Fibroblast of the conjunctiva (primary cell): ENCODE measurements at regions not wholly inside any gene's neighbourhood (a gene's known extent, or its start where the extent isn't known, plus 50 kb on each side); places are given as distances from the start of the nearest gene placed in this dataset.
"Not testable (repeated sequence)": the region's sequence is repeated elsewhere in the genome, so short reads cannot be mapped to it uniquely, and the experiment has no call there.

ENCODE experiments used
- DNase-seq: peaks from one replicate; pipeline ENCODE4 v3.0.0-alpha.2; 2010; ENCODE audit warnings: low read depth

DNA sequence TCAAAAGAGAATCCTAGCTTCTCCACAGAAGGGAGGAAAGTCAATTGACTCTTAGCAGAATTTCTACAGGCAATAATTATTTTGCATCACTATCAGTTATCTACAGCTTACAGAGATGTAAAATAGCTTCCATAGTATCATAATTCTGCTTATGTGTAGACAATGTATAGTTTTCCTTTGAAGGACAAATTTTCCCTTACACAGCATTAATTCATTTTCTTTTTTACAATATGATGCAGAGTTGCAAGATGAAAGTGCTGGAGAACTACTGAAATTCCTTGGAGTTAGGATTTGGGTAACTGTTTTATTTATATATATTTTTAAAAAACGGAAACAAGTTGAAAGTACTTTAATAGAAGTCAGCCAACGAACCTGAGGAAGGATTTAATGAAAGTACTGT is 111.0 kb upstream of the CPHXL start:
- no peak for DNase-seq

DNA sequence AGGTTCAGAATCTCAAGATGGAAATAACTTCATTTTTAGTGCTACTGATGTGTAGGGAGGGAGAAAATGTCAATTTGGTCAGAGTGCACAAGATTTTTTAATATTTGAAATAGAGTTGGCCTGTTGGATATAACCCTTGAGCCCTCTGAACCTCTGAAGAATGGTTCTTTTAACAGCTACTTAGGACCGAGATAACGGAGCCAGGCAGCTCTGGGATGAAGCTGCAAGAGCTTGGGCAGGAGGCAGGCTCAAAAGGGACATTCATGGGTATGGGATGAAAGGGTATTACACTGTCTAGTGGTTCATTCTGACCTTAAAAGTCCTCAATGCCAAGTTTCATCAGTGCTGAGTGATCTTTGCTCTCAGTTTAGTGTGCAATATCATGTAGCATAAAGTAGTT is 111.4 kb upstream of the CPHXL start:
- DNase-seq, result no peak

- no peak for DNase-seq
Measured at GRCh38 chr16:75841517-75841916, 115.2 kb upstream of the CPHXL start.

DNA sequence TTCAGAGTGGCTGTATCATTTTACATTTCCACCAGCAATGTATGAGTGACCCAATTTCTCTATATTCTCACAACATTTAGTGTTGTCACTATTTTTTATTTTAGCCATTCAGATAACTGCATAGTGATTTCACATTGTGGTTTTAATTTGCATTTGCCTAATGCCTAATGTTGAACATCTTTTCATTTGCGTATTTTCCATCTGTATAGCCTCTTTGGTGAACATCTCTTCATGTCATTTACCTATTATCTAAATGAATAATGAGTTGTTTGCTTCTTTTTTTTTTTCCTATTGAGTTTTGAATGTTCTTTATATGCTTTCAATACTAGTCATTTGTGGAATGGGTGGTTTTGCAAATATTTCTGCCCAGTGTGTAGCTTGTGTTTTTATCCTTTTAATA is 120.9 kb upstream of the CPHXL start:
- DNase-seq, result no peak

- no peak for DNase-seq
Measured at GRCh38 chr16:75854152-75854551, 127.9 kb upstream of the CPHXL start.

GRCh38 chr16:75860326-75861053 is 134.2 kb upstream of the CPHXL start:
- DNase-seq, result no peak

DNA sequence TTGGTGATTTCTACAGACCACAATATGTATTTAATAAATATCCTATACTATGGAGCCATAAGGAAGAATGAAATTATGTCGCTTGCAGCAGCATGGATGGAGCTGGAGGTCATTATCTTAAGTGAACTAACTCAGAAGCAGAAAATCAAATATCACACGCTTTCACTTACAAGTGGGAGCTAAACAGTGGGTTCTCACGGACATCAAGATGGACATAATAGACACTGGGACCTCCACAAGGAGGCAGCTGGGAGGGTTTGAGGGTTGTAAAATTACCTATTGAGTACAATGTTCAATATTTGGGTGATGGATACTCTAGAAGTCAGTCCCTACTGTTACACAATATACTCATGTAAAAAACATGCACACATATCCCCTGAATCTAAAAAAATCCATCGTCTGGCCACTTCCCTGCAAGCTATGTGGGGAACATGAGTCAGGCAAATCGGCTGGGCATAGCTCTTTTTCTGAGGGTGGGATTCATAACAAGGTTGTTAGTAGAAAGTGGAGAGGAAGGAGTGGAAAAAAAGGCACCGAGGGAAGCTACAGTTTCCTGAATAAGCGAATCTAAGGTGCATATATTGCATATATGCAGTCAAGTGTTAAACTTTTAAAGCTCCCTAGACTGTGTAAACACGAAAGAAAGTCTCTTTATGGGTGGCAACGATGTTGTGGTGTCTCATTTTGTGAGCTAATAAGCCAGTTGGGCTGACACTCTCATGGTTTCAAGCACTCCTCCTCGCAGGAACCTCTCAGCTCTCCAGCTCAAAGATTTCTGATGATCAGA is 135.2 kb upstream of the CPHXL start:
- DNase-seq, result no peak

DNA sequence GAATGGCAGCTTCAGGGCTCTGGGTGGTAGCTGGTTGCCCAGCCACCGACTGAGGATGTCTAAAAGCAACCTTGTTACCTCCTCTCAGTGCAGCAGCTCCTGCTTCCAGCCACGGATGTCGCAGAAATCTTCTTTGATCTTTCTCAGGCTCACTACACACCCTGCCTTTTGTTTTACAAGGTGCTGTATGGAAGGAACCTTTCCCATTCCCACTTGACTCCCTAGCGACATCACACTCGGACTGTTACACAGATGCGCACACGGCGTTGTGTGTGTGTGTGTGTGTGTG is 135.8 kb upstream of the CPHXL start:
- no peak for DNase-seq

- DNase-seq, result no peak
Measured at GRCh38 chr16:75864243-75864642, 138.0 kb upstream of the CPHXL start.

GRCh38 chr16:75865736-75866135 is 139.4 kb upstream of the CPHXL start:
- no peak for DNase-seq

- DNase-seq, result no peak
Measured at GRCh38 chr16:75868636-75869632, 142.6 kb upstream of the CPHXL start.

DNA sequence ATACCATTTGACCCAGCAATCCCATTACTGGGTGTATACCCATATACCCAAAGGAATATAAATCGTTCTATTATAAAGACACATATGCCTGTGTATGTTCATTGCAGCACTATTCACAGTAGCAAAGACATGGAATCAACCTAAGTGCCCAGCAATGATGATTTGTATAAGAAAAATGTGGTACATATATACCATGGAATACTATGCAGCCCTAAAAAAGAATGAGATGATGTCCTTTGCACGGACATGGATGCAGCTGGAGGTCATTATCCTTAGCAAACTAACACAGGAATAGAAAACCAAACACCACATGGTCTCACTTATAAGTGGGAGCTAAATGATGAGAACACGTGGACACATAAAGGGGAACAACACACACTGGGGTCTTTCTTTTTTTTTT is 155.0 kb upstream of the CPHXL start:
- DNase-seq, result not testable (repeated sequence)

- no peak for DNase-seq
Measured at GRCh38 chr16:75899163-75899562, 172.9 kb upstream of the CPHXL start.

DNA sequence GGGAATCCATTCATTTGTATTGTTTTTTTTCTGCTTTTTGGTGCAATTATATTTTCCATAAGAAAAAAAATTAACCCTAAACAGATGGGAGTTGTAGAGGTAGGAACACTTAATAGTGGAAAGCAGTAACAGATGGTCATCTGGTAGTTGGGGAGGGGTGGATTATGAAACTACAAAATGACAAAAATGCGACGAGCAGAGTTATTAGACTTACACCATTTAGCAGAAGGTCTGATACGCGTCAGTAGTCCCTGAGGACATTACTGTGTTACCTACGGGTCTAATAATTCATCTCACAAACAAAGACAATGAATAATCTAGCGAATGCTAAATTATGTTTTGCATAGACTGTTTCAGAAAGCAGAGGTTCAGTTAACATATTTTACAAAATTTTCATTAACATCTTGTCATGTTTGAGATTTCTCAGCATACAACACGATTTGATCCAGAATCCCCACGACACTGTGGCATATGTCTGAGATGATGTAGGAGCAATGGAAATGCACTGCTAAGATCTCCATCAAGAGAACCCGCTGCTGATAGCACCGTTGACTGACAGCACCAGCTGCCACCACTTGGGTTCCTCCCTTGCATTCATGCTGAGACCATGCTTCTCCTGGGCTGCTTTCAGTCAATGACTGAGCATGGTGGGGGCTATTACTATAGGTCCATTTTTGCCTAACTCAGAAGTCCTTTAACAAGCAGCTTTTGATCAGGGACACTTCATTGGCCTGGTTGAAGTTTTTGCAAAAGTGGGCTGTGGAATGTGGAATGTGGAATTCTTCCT is 182.2 kb upstream of the CPHXL start:
- DNase-seq, result no peak

DNA sequence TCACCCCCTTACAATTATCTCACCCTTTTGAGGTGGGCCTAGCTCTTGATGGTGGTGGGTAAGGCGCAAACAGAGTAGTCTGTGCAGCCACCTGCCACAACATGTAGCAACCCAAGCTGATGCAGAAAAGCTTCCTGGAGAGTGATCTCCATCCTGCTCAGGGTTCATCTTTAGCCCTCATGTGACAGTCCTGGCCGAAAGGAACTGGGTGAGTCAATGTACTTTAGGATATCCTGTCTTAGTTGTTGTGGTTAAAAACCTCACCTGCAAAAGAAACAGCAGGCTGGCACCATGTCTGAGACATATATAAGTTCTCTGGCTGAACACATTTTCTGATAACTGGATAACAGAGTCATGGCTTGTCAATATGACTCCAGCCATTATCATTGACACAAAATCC is 183.5 kb upstream of the CPHXL start:
- no peak for DNase-seq

GRCh38 chr16:75911896-75912295 is 185.6 kb upstream of the CPHXL start:
- DNase-seq, result no peak

DNA sequence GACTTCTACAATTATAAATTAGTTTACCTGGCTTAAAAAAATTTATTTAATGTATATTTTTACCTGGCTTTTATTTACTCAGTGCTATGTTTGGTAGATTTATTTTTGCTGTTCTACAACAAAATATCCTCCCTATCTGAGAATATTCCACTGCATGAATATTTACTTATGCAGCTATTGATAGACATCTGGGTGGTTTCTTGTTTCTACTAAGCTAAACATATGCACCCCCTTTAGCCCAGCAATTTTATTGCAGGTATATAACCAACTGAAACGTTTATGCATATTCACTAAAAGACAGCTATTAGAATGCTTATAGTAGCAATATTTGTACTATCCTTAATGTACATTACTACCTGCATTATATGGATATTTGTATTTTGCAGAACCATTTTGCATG is 187.7 kb upstream of the CPHXL start:
- no peak for DNase-seq

DNA sequence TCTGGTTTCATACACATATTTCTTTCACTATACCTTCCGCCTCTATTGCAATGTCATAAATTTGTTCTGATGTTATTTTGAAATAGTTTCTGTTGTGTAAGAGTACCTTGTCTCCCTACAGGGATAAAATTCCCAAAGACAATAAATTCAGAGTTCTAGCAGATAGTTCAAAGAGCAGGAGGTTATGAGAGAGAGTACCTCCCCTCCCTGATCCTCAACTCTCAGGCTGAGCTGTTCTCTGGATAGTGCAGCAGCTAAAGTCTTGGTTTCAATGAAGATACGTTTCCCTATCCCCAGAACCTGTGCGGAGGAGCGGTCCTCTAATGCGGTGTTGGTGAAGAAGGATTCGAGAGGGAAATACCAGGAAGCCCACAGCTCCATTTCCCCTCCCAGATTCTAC is 190.2 kb upstream of the CPHXL start:
- DNase-seq, result no peak

DNA sequence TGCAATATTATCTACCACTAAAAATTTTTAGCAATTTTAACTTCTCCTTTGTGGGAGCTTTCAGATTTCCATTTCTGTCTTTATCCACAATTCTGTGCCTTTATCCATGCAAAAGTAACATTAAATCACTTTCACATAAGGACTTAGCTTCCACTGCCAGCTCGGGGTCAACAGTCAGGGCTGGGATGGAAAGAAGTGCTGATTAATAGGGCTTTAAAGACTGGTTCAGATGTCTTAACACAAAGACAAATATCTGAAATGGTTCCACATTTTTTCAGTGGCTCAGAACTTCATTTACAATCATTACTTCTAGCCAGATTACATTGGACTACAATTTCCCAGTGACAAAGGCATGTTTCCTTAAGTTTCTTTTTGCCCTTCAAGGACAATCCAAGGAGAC is 191.8 kb upstream of the CPHXL start:
- no peak for DNase-seq

GRCh38 chr16:75919664-75920063 is 193.4 kb upstream of the CPHXL start:
- DNase-seq, result peak; percentile 18

DNA sequence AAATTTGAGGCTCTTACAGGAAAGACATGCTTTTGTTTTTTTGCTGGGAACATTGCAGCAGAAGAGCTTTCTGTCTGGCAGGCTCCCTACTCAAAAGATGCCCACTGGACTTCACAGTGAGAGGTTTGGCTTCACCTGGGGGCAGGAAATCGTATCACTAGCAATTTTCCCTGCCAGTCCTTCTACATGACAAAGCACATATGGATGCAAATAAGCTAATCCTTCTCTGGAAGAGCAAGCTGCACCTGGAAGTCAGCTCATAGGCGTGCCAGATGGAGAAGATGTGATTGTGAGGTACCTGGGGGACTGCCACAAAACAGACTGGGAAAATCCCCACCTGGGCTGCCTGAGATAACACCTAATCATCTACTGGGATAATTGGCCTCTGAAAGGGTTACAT is 195.0 kb upstream of the CPHXL start:
- no peak for DNase-seq

DNA sequence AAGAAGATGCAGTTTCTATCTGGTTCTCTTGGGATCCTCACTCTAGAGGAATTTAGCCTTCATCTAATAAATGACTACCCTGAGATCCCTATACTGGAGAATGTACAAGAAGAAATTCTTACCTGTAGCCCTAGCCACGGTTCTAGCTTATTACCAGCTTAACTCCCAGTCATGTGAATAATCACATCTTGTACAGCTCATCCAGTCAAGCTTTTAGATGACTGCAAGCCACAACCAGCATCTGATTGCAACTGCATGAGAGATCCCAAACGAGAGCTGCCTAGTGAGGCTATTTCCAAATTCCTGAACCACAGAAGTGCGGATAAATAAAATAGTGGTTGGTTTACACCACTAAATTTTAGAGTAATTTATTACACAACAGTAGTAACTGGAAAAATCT is 196.0 kb upstream of the CPHXL start:
- no peak for DNase-seq
